ENCODE measurements at regions not wholly inside any gene's neighbourhood (a gene's known extent, or its start where the extent isn't known, plus 50 kb on each side); places are given as distances from the start of the nearest gene placed in this dataset.

- Histone ChIP-seq H3K4me3 (ENCODE audit: low read depth, low read length, poor library complexity, severe bottlenecking) (no peak overlapping the region), H3K9ac (ENCODE audit: low read length) (no peak overlapping the region), H3K4me2 (ENCODE audit: low read length) (no peak overlapping the region), H3K27me3 (ENCODE audit: insufficient read depth, low read length) (no peaks in the 10 kb centered on the region), H3K27ac (ENCODE audit: low read depth, low read length, poor library complexity, severe bottlenecking) (no peak overlapping the region), H4K20me1 (ENCODE audit: insufficient read depth, low read length) (no peaks in the 10 kb centered on the region), H3K4me1 (ENCODE audit: insufficient read depth, low read length, severe bottlenecking) (no peaks in the 10 kb centered on the region), H2AFZ (ENCODE audit: low read length) (no peak overlapping the region), H3K9me3 (ENCODE audit: low read length) (no peaks in the 10 kb centered on the region), H3F3A (ENCODE audit: insufficient read depth, low read length) (no peaks in the 10 kb centered on the region), H3K36me3 (ENCODE audit: insufficient read depth, low read length) (no peaks in the 10 kb centered on the region), H3K9me2 (ENCODE audit: low read depth, low read length) (no peaks in the 10 kb centered on the region), H3K79me2 (ENCODE audit: insufficient read depth, low read length) (no peaks in the 10 kb centered on the region)
- TF ChIP-seq CTCF (IDR thresholded peaks at IDR 0.05; ENCODE audit: low read length) (no peak), EZH2 (IDR thresholded peaks at IDR 0.05; ENCODE audit: borderline replicate concordance, low read length) (no peak)
Measured at GRCh38 chr4:57628004-57628403, 517.8 kb upstream of the IGFBP7 start.

GRCh38 chr4:57614257-57614932 is 504.2 kb upstream of the IGFBP7 start:
- Histone ChIP-seq H3K4me2 (ENCODE audit: low read length) (no peak overlapping the region), H4K20me1 (ENCODE audit: insufficient read depth, low read length) (no peaks in the 10 kb centered on the region), H3K9me2 (ENCODE audit: low read depth, low read length) (no peaks in the 10 kb centered on the region), H3K27ac (ENCODE audit: low read depth, low read length, poor library complexity, severe bottlenecking) (no peak overlapping the region), H3K36me3 (ENCODE audit: insufficient read depth, low read length) (no peaks in the 10 kb centered on the region), H2AFZ (ENCODE audit: low read length) (no peak overlapping the region), H3F3A (ENCODE audit: insufficient read depth, low read length) (no peaks in the 10 kb centered on the region), H3K9ac (ENCODE audit: low read length) (no peak overlapping the region), H3K79me2 (ENCODE audit: insufficient read depth, low read length) (no peaks in the 10 kb centered on the region), H3K9me3 (ENCODE audit: low read length) (no peaks in the 10 kb centered on the region), H3K4me1 (ENCODE audit: insufficient read depth, low read length, severe bottlenecking) (no peaks in the 10 kb centered on the region), H3K4me3 (ENCODE audit: low read depth, low read length, poor library complexity, severe bottlenecking) (no peak overlapping the region), H3K27me3 (ENCODE audit: insufficient read depth, low read length) (no peaks in the 10 kb centered on the region)
- TF ChIP-seq EZH2 (IDR thresholded peaks at IDR 0.05; ENCODE audit: borderline replicate concordance, low read length) (no peak), CTCF (IDR thresholded peaks at IDR 0.05; ENCODE audit: low read length) (no peak)

GRCh38 chr4:57612279-57612678 is 502.1 kb upstream of the IGFBP7 start:
- no peaks in the 10 kb centered on the region for H3K27me3 ChIP-seq (ENCODE audit: insufficient read depth, low read length)
- no peak overlapping the region for H3K27ac ChIP-seq (ENCODE audit: low read depth, low read length, poor library complexity, severe bottlenecking)
- no peak overlapping the region for H3K9ac ChIP-seq (ENCODE audit: low read length)
- H3K9me3 ChIP-seq (ENCODE audit: low read length), result no peaks in the 10 kb centered on the region
- TF ChIP-seq CTCF (IDR thresholded peaks at IDR 0.05; ENCODE audit: low read length) (no peak), EZH2 (IDR thresholded peaks at IDR 0.05; ENCODE audit: borderline replicate concordance, low read length) (no peak)
- H4K20me1 ChIP-seq (ENCODE audit: insufficient read depth, low read length), result no peaks in the 10 kb centered on the region
- no peaks in the 10 kb centered on the region for H3K36me3 ChIP-seq (ENCODE audit: insufficient read depth, low read length)
- no peak overlapping the region for H3K4me3 ChIP-seq (ENCODE audit: low read depth, low read length, poor library complexity, severe bottlenecking)
- no peaks in the 10 kb centered on the region for H3F3A ChIP-seq (ENCODE audit: insufficient read depth, low read length)
- no peaks in the 10 kb centered on the region for H3K9me2 ChIP-seq (ENCODE audit: low read depth, low read length)
- H3K79me2 ChIP-seq (ENCODE audit: insufficient read depth, low read length), result no peaks in the 10 kb centered on the region
- no peak overlapping the region for H2AFZ ChIP-seq (ENCODE audit: low read length)
- H3K4me2 ChIP-seq (ENCODE audit: low read length), result no peak overlapping the region
- no peaks in the 10 kb centered on the region for H3K4me1 ChIP-seq (ENCODE audit: insufficient read depth, low read length, severe bottlenecking)

Measured in OCI-LY1 (cell line).